Right lobe of liver (tissue), 4 donors: ENCODE measurements at regions not wholly inside any gene's neighbourhood (a gene's known extent, or its start where the extent isn't known, plus 50 kb on each side); places are given as distances from the start of the nearest gene placed in this dataset.

ENCODE experiments used
- POLR2A ChIP-seq: fragments of 450-650 bp; IDR thresholded peaks from one replicate; pipeline ENCODE4 v1.6.1; 2017; ENCODE audit warnings: antibody characterized with exemption, mild to moderate bottlenecking
- TF ChIP-seq, protein P1 (sequence below), 4 donors: fragments of 200-600 bp in 3 of 4; fragments of 450-650 bp in 1 of 4; IDR thresholded peaks; one replicate each; pipeline versions ENCODE4 v1.5.1 to v1.8.0; 2016 to 2022; ENCODE audit warnings: antibody characterized with exemption in 4 of 4, mild to moderate bottlenecking in 2 of 4
- donor health status: DM: no; HTN: no; CAD: no.
- donor health status: DM: no; HTN: no; CAD: no.
- donor health status: DM: no; HTN: yes; CAD: no.

DNA sequence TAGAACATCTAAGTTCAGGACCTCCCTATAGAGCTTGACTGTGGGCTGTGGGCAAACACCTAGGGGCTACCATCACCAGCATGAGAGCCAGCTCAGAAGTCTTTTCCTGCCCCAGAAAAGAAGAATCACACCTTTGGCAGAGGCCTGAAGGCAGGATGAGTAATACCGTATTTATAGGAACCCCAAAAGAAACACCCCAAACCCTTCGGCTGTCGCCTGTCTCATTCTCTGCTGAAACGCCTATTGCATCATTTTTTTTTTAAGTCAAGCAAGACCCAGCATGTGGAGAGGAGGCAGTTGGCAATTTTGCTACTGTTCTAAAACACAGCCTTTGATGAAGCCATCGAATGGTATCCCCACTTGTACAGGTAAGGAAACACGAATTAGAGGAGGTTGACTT, 436.4 kb downstream of the TFAP2A start:
- TF ChIP-seq, protein P1, sequence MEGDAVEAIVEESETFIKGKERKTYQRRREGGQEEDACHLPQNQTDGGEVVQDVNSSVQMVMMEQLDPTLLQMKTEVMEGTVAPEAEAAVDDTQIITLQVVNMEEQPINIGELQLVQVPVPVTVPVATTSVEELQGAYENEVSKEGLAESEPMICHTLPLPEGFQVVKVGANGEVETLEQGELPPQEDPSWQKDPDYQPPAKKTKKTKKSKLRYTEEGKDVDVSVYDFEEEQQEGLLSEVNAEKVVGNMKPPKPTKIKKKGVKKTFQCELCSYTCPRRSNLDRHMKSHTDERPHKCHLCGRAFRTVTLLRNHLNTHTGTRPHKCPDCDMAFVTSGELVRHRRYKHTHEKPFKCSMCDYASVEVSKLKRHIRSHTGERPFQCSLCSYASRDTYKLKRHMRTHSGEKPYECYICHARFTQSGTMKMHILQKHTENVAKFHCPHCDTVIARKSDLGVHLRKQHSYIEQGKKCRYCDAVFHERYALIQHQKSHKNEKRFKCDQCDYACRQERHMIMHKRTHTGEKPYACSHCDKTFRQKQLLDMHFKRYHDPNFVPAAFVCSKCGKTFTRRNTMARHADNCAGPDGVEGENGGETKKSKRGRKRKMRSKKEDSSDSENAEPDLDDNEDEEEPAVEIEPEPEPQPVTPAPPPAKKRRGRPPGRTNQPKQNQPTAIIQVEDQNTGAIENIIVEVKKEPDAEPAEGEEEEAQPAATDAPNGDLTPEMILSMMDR (IDR thresholded peaks at IDR 0.05): no peak
- TF ChIP-seq POLR2A: no peak
